ENCODE measurements at regions not wholly inside any gene's neighbourhood (a gene's known extent, or its start where the extent isn't known, plus 50 kb on each side); places are given as distances from the start of the nearest gene placed in this dataset.

DNA sequence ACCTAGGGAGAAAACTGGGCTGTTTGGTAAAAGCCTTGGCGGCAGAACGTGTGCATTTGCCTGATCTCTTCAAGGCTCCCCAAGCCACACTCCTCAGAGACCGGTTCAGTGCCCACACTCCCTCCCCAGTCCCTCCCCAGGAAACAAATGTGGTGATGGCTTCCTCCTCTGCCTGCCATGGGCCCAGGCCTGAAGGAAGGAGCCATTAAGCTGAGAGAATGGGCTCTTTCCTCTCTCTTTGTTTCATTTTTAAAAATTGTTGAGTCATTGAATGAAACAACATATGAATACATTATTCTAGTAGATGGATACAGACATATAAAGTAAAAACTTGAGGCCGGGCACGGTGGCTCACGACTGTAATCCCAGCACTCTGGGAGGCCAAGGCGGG, 50.6 kb upstream of the YWHAQ start:
- TF ChIP-seq CTCF (conservative IDR thresholded peaks at IDR 0.05) = no peak
- H3K27ac ChIP-seq = no peak overlapping the region

DNA sequence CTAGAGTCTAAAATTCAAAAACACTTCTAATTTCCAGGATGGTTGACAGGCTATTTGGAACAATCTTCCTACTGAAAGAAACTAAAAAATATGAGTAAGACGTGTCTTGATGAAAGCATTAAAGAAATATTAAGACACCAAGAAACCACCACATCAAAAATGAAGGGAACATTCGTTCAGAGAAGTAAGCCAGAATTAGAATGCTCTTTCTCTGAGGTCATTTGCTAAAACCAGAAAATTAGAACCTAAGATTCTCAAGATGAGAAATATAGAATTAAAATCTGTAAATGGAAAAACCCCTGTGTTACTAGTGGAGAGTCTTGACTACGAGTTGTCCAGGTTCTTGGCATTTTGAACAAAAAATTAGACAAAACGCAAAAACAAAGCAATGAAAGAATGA, 54.8 kb upstream of the YWHAQ start:
- TF ChIP-seq CTCF (conservative IDR thresholded peaks at IDR 0.05) = no peak
- H3K27ac ChIP-seq = no peak overlapping the region

DNA sequence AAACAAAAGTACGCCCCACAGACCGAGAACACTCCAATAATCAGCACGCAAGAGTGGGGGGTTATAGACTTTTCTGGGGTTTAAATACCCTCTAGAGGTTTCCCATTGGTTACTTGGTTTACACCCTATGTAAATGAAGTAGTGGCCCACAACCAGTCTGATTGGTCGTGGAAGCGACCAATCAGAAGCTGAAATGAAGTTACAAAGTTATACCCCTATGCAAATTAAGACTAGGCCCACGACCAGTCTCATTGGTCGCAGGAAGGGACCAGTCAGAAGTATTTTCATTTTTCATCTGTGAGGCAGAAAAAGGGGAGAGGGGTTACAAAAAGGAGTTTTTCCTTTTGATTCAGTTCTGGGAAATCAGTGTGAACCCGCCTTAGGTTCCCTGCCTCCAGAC, 55.3 kb upstream of the YWHAQ start:
- H3K27ac ChIP-seq = no peak overlapping the region
- TF ChIP-seq CTCF (conservative IDR thresholded peaks at IDR 0.05) = no peak

DNA sequence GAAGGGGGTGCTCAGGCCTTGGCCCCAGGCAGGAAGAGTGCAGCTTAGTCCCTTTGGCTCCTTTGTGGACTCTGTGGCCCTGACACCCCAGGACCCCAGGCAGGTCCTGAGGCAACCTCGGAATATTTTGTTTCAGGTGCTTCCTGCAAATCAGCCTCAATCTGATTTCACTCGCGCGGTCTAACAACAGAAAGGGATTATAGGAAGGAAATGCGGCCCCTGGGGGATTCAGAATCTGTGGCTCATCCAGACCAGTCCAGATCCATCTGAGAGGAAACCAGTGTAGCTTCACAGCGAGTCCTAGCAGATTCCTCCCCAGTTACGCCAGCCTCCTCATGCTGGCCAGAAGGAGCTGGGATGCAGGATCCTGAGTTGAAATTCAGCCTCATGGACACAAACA, 59.5 kb upstream of the YWHAQ start:
- no peak for TF ChIP-seq CTCF (conservative IDR thresholded peaks at IDR 0.05)
- H3K27ac ChIP-seq = no peak overlapping the region

- no peak for TF ChIP-seq CTCF (conservative IDR thresholded peaks at IDR 0.05)
Measured at GRCh38 chr2:9690716-9691498, 60.1 kb upstream of the YWHAQ start.

DNA sequence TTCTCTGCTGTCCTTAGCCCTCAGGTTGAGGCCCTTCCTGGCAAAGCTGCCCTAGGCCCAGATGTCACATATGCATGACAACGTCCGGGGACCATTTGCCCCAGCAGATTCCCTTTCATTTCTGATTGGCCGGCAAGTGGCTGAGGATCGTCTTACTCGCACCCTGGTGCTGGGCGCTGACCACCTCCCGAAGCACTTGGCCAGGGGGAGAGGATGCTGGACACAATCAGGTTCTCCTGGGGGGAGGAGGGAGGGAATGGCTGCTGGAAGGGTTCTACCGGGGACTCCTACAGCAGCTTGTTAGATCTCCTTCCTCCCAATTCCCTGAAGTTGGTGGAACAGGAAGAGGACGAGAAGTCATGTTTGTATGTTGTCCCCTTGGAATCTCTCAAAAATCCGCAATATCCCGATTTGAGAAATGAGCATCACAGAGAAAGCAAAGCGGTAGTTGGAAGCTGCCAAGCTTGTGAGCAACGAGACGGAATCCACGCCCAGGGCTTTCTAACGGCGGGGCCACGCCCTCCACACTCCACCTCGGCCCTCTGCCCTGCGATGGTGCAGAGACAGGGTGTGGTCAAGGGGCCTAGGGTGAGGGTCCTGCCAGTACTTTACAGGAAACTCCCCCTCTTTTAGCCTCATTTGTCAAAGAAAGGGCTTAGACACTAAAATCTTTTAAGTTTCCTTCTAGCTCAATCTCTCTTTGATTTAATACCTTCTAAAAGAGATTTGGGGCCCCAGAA, 61.8 kb upstream of the YWHAQ start:
- H3K27ac ChIP-seq = no peak overlapping the region
- no peak for TF ChIP-seq CTCF (conservative IDR thresholded peaks at IDR 0.05)

More at GRCh38 chr2:9690716-9691498, 60.1 kb upstream of the YWHAQ start:
- no peak overlapping the region for H3K27ac ChIP-seq

DNA sequence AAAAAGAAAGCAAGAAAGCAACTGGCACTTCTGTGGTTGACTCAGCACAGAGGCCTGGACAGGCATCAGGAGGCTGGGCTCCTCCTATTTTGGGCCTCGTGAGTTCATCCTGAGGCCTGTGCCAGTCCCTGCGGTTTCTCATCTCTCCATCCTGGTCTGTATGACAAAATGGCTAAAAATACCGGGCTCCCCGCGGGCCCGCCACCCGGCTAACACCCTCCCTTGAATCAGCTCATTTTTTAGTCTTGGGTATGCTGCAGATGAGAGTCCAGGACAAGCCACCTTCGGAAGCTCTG, 62.3 kb upstream of the YWHAQ start:
- H3K27ac ChIP-seq = no peak overlapping the region
- TF ChIP-seq CTCF (conservative IDR thresholded peaks at IDR 0.05) = no peak
